GM12891 (cell line): ENCODE measurements at regions not wholly inside any gene's neighbourhood (a gene's known extent, or its start where the extent isn't known, plus 50 kb on each side); places are given as distances from the start of the nearest gene placed in this dataset.

ENCODE experiments used
- POLR2A ChIP-seq: IDR thresholded peaks from 2 replicates; pipeline ENCODE4 v1.6.1; 2011; ENCODE audit warnings: low read depth, low read length, control low read depth
- POLR2AphosphoS5 ChIP-seq: IDR thresholded peaks from 2 replicates; pipeline ENCODE4 v1.6.1; 2011; ENCODE audit warnings: low read depth, low read length, control low read depth

DNA sequence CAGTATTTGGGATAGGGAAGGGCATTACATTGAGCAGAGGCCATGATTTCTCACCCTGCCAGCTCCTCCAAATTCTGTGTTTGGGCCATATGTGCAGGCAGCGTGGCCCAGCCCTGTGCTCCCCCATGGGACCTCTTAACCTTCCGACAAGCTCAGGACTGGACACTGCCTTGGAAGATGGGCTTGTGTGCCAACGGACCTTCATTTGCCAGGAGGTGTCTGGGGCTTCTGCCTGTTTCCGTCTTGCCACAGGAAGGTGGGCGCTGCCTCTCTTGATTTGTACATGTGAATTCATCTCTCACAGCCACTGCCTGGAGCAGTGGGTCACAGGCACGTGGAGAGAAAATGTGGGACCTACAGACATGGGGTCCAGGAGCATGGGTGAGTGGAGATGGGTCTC is 272.6 kb downstream of the CCSER2 start:
- TF ChIP-seq POLR2A, result no peak
- no peak for TF ChIP-seq POLR2AphosphoS5
